Heart left ventricle (tissue), 16 donors: ENCODE measurements at regions not wholly inside any gene's neighbourhood (a gene's known extent, or its start where the extent isn't known, plus 50 kb on each side); places are given as distances from the start of the nearest gene placed in this dataset.

Experiments used
- ATAC-seq, 4 donors: fragments of 200-7000 bp; cut with Tn5 transposase; one replicate each; pipeline ENCODE4 v1.9.1; 2020 to 2022; ENCODE audit warnings: moderate library complexity in 4 of 4, mild to moderate bottlenecking in 3 of 4, moderate number of reproducible peaks in 1 of 4
- DNase-seq, 5 donors: peaks; one replicate each; pipeline ENCODE4 v3.0.0-alpha.2; 2020
- H3K27ac ChIP-seq, 12 donors: fragments of 200-600 bp; sonication (generic) in 4 of 12; one replicate each; pipeline versions ENCODE4 v1.5.0 to v1.8.0; 2016 to 2022; ENCODE audit warnings: mild to moderate bottlenecking in 2 of 12
- H3K27me3 ChIP-seq, 9 donors: fragments of 200-600 bp; sonication (generic) in 2 of 9; one replicate each; pipeline versions ENCODE4 v1.5.1 to v1.8.0; 2016 to 2022; ENCODE audit warnings: mild to moderate bottlenecking in 3 of 9
- H3K36me3 ChIP-seq, 9 donors: fragments of 200-600 bp; sonication (generic) in 2 of 9; one replicate each; pipeline versions ENCODE4 v1.5.0 to v1.8.0; 2018 to 2022; ENCODE audit warnings: mild to moderate bottlenecking in 2 of 9
- H3K4me1 ChIP-seq, 12 donors: fragments of 200-600 bp; sonication (generic) in 4 of 12; one replicate each; pipeline versions ENCODE4 v1.5.0 to v1.8.0; 2016 to 2022; ENCODE audit warnings: mild to moderate bottlenecking in 3 of 12
- H3K4me3 ChIP-seq, 12 donors: fragments of 200-600 bp; sonication (generic) in 4 of 12; one replicate each; pipeline versions ENCODE4 v1.5.0 to v1.8.0; 2017 to 2022; ENCODE audit warnings: mild to moderate bottlenecking in 9 of 12, moderate library complexity in 4 of 12
- H3K9me3 ChIP-seq, 12 donors: fragments of 200-600 bp; sonication (generic) in 4 of 12; one replicate each; pipeline versions ENCODE4 v1.5.0 to v1.8.0; 2016 to 2022; ENCODE audit warnings: mild to moderate bottlenecking in 1 of 12
- CTCF ChIP-seq, 12 donors: fragments of 200-600 bp; sonication (generic) in 4 of 12; IDR thresholded peaks; one replicate each; pipeline versions ENCODE4 v1.5.0 to v1.8.0; 2018 to 2022; ENCODE audit warnings: antibody characterized with exemption in 12 of 12, mild to moderate bottlenecking in 5 of 12
- POLR2A ChIP-seq, 2 donors: fragments of 450-650 bp; IDR thresholded peaks; one replicate each; pipeline ENCODE4 v1.6.1; 2017; ENCODE audit warnings: antibody characterized with exemption in 2 of 2, mild to moderate bottlenecking in 2 of 2, moderate library complexity in 2 of 2
- WGBS, 4 donors: extraction: QIAGEN DNeasy Blood & Tissue Kit in 2 of 4; methylation state at CpG; one replicate each; pipeline versions ENCODE4 v1.1.5 to v1.1.7; 2013 to 2018; 5-methylcytosine and 5-hydroxymethylcytosine counted together
- intact Hi-C, 10 donors: fragments of 100-400 bp; cut with DNase I; formaldehyde crosslinking; loops; one replicate each; pipeline versions ENCODE4 v1.11.1 to v1.14.2; 2022
- donor health status: ischemic (EF 13 %, LVEDD 7.1; RV severe dilation, severe dysfunction).
- donor health status: healthy with polysubstance abuse.
- donor health status: DM: no; HTN: yes; CAD: no.
- donor health status: DM: no; HTN: no; CAD: no.
- donor health status: ischemic (EF 25% LVEDD 6.9; RV normal size, moderate dysfunction).
- donor health status: ischemic (EF 25% LVEDD 5.7; RV mildly dilated, moderate dysfunction).
- donor health status: healthy.
- donor health status: DM: yes; HTN: yes; CAD: no.
- donor health status: ischemic (EF 35%, LVEDD 5.7; RV mildly dilated, moderate dysfunction).
- donor health status: nonischemic (EF 11% LVEDD 7.7; RV severe dilation, severe dysfunction).
- donor health status: DM: yes; HTN: yes; CAD: no.
- donor health status: PGD.
- donor health status: ischemic (EF 29% LVEDD 5.4; RV normal size, mild dysfunction).
- donor health status: nonischemic (EF 23%, LVEDD 6.1; RV moderate dilation, normal function).

GRCh38 chr1:168631671-168632400 lies 55.4 kb downstream of the XCL1 start:
- H3K9me3 ChIP-seq = no peaks in the 10 kb centered on the region
- no peak for TF ChIP-seq POLR2A (IDR thresholded peaks at IDR 0.05)
- TF ChIP-seq CTCF (IDR thresholded peaks at IDR 0.05) = no peak
- H3K4me3 ChIP-seq = no peak overlapping the region
- ATAC-seq = no peak
- DNase-seq = no peak
- H3K27ac ChIP-seq = no peak overlapping the region
- intact Hi-C loops = loop anchor here in 4 of 10 donors (10.0 kb wide), 6 partner anchors 83 to 713 kb away; partner anchors contain the start of genes ATP1B1 (in 1 of the 4) and DPT (in 1 of the 4)
- no peaks in the 10 kb centered on the region for H3K27me3 ChIP-seq
- H3K4me1 ChIP-seq = peaks cover 0 to 11% (median 2%) of the 10 kb centered on the region in 12 donors
- 66 to 86% (median 81%) methylated on average over 7 of the region's 7 CpGs for WGBS, 4 donors
- no peaks in the 10 kb centered on the region for H3K36me3 ChIP-seq

GRCh38 chr1:168634951-168635532 lies 58.6 kb downstream of the XCL1 start:
- H3K27me3 ChIP-seq = no peaks in the 10 kb centered on the region
- no peaks in the 10 kb centered on the region for H3K9me3 ChIP-seq
- intact Hi-C loops = loop anchor here in 6 of 10 donors (5.0 to 10.0 kb wide), 10 partner anchors 80 to 710 kb away; partner anchors contain the start of genes ATP1B1 (in 1 of the 6) and DPT (in 1 of the 6)
- H3K4me1 ChIP-seq = peaks cover 0 to 15% (median 3%) of the 10 kb centered on the region in 12 donors
- H3K4me3 ChIP-seq = no peak overlapping the region
- no peaks in the 10 kb centered on the region for H3K36me3 ChIP-seq
- ATAC-seq = no peak
- peak overlapping the region in 1 of 12 donors; percentile 66 for H3K27ac ChIP-seq
- no peak for DNase-seq
- TF ChIP-seq CTCF (IDR thresholded peaks at IDR 0.05) (no peak), POLR2A (IDR thresholded peaks at IDR 0.05) (no peak)
- 76 to 90% (median 83%) methylated on average over 3 of the region's 3 CpGs for WGBS, 4 donors

- intact Hi-C loops = loop anchor here in 7 of 10 donors (2.0 to 10.0 kb wide), 13 partner anchors 79 to 709 kb away; partner anchors contain the start of genes ATP1B1 (in 1 of the 7) and DPT (in 1 of the 7)
- Histone ChIP-seq H3K4me3 (no peak overlapping the region), H3K4me1 (peaks cover 0 to 15% (median 3%) of the 10 kb centered on the region in 12 donors), H3K27ac (peak overlapping the region in 10 of 12 donors; percentile 27 to 82 (median 56)), H3K36me3 (no peaks in the 10 kb centered on the region), H3K9me3 (no peaks in the 10 kb centered on the region), H3K27me3 (no peaks in the 10 kb centered on the region)
- TF ChIP-seq CTCF (IDR thresholded peaks at IDR 0.05) (peak in 10 of 12 donors; percentile 12 to 49 (median 32)), POLR2A (IDR thresholded peaks at IDR 0.05) (no peak)
- DNase-seq (no peak), ATAC-seq (peak; percentile 77 to 87 (median 80))
- 11 to 27% (median 18%) methylated on average over 1 of the region's 1 CpG for WGBS, 4 donors
Measured at GRCh38 chr1:168636200-168636599, 59.8 kb downstream of the XCL1 start.

GRCh38 chr1:168636642-168637111 lies 60.3 kb downstream of the XCL1 start:
- Histone ChIP-seq H3K9me3 (no peaks in the 10 kb centered on the region), H3K4me1 (peaks cover 0 to 15% (median 3%) of the 10 kb centered on the region in 12 donors), H3K27ac (peak overlapping the region in 11 of 12 donors; percentile 27 to 82 (median 54)), H3K36me3 (no peaks in the 10 kb centered on the region), H3K4me3 (no peak overlapping the region), H3K27me3 (no peaks in the 10 kb centered on the region)
- WGBS, 4 donors = 7 to 16% (median 12%) methylated on average over 1 of the region's 1 CpG
- ATAC-seq (peak; percentile 97 to 98 (median 97)), DNase-seq (peak in 3 of 5 donors; percentile 35 to 58 (median 39))
- no peak for TF ChIP-seq CTCF (IDR thresholded peaks at IDR 0.05)
- no peak for TF ChIP-seq POLR2A (IDR thresholded peaks at IDR 0.05)
- intact Hi-C loops = loop anchor here in 7 of 10 donors (1.0 to 10.0 kb wide), 14 partner anchors 78 to 708 kb away; partner anchors contain the start of genes ATP1B1 (in 1 of the 7) and DPT (in 1 of the 7)
